Tibial nerve (tissue), 4 donors: ENCODE measurements at regions not wholly inside any gene's neighbourhood (a gene's known extent, or its start where the extent isn't known, plus 50 kb on each side); places are given as distances from the start of the nearest gene placed in this dataset.

ENCODE experiments used
- CTCF ChIP-seq, 5 experiments: fragments of 200-600 bp in 3 of 5; fragments of 450-650 bp in 2 of 5; sonication (generic) in 3 of 5; IDR thresholded peaks; one replicate each; pipeline ENCODE4 v1.5.1; 2016 to 2019; ENCODE audit warnings: antibody characterized with exemption in 5 of 5, mild to moderate bottlenecking in 3 of 5, moderate library complexity in 2 of 5
- EP300 ChIP-seq, 2 donors: sonication (generic); formaldehyde crosslinking; IDR thresholded peaks; one replicate each; pipeline ENCODE4 v1.6.1; 2017; ENCODE audit warnings: antibody characterized with exemption in 2 of 2, mild to moderate bottlenecking in 1 of 2
- POLR2A ChIP-seq, 2 donors: fragments of 450-650 bp; IDR thresholded peaks; one replicate each; pipeline ENCODE4 v1.6.1; 2017; ENCODE audit warnings: antibody characterized with exemption in 2 of 2, mild to moderate bottlenecking in 2 of 2, moderate library complexity in 2 of 2

DNA sequence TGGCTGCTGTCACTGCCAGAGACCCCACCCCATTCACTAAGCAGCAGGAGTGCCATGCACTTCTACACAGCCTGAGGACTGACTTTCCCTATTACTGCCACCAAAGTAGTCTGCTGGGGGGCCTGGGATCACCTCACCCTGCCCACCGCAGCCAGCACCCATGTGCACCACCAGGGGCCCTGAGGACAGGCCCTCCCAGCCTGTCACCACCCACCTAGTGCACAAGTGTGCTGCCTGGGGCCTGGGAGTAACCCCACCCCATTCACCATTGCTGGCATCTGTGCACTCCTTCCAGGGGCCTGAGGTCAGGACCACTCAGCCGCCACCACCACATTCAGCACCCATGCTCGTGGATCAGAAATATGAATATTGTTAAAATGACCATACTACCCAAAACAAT lies 247.8 kb upstream of the NCKAP5 start:
- TF ChIP-seq POLR2A (IDR thresholded peaks at IDR 0.05): no peak
- no peak for TF ChIP-seq CTCF (IDR thresholded peaks at IDR 0.05)
- TF ChIP-seq EP300 (IDR thresholded peaks at IDR 0.05): no peak
